Prostate gland (tissue), 2 donors: ENCODE measurements at regions not wholly inside any gene's neighbourhood (a gene's known extent, or its start where the extent isn't known, plus 50 kb on each side); places are given as distances from the start of the nearest gene placed in this dataset.

Experiments
- POLR2A ChIP-seq: fragments of 450-650 bp; IDR thresholded peaks from one replicate; pipeline ENCODE4 v1.6.1; 2016; ENCODE audit warnings: antibody characterized with exemption, mild to moderate bottlenecking
- TF ChIP-seq, protein P1 (sequence below), 4 experiments: fragments of 200-600 bp in 2 of 4; fragments of 450-650 bp in 2 of 4; sonication (generic) in 2 of 4; IDR thresholded peaks; 1 replicate in 3 of 4; 2 replicates in 1 of 4; pipeline ENCODE4 v1.5.1; 2016 to 2019; ENCODE audit warnings: antibody characterized with exemption in 4 of 4, mild to moderate bottlenecking in 2 of 4, moderate library complexity in 2 of 4

DNA sequence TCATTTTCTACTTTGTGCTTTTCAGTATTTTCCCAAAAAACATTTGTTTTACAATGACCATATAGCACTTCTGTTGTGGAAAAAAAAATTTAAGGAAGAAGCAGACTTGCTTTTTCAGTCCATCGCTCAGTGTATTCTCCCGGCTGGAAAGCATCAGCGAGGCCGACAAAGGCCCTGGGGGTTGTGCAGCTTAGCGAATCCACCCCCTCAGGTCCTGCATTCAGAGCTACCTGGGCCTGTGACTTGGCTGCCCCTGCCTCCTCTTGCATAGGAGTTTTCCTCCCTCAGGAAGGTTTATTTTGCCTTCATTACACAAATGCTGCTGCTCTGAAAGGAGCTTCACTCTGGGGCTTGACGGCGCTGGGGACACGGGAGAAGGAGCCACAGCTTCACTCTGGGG lies 244.4 kb upstream of the MGAT5 start:
- TF ChIP-seq, protein P1, sequence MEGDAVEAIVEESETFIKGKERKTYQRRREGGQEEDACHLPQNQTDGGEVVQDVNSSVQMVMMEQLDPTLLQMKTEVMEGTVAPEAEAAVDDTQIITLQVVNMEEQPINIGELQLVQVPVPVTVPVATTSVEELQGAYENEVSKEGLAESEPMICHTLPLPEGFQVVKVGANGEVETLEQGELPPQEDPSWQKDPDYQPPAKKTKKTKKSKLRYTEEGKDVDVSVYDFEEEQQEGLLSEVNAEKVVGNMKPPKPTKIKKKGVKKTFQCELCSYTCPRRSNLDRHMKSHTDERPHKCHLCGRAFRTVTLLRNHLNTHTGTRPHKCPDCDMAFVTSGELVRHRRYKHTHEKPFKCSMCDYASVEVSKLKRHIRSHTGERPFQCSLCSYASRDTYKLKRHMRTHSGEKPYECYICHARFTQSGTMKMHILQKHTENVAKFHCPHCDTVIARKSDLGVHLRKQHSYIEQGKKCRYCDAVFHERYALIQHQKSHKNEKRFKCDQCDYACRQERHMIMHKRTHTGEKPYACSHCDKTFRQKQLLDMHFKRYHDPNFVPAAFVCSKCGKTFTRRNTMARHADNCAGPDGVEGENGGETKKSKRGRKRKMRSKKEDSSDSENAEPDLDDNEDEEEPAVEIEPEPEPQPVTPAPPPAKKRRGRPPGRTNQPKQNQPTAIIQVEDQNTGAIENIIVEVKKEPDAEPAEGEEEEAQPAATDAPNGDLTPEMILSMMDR (IDR thresholded peaks at IDR 0.05), result no peak
- TF ChIP-seq POLR2A, result no peak
